ENCODE measurements at regions not wholly inside any gene's neighbourhood (a gene's known extent, or its start where the extent isn't known, plus 50 kb on each side); places are given as distances from the start of the nearest gene placed in this dataset.

- Histone ChIP-seq H3K36me3 (ENCODE audit: control insufficient read depth in 1 of 2, insufficient read depth in 2 of 2, low read length in 2 of 2) (no peaks in the 10 kb centered on the region), H3K79me1 (ENCODE audit: low read length) (no peaks in the 10 kb centered on the region), H3K18ac (ENCODE audit: low read length) (no peak overlapping the region), H4K8ac (ENCODE audit: low read depth, low read length) (no peak overlapping the region), H3K4ac (ENCODE audit: low read depth, low read length) (no peak overlapping the region), H3K23ac (ENCODE audit: low read length) (no peak overlapping the region), H3K9ac (ENCODE audit: low read length) (no peak overlapping the region), H3K4me2 (ENCODE audit: low read length) (no peak overlapping the region), H3K27ac (ENCODE audit: low read depth, low read length) (no peak overlapping the region), H4K91ac (ENCODE audit: low read depth, low read length) (no peak overlapping the region), H2AK5ac (ENCODE audit: low read length) (no peak overlapping the region), H2BK12ac (ENCODE audit: low read length) (no peak overlapping the region), H4K12ac (ENCODE audit: low read depth, low read length) (no peak overlapping the region), H3K14ac (ENCODE audit: low read length) (no peak overlapping the region), H3K27me3 (ENCODE audit: insufficient read depth, low read length) (no peaks in the 10 kb centered on the region), H3K4me1 (ENCODE audit: control insufficient read depth in 1 of 2, insufficient read depth in 2 of 2, low read length in 2 of 2) (no peaks in the 10 kb centered on the region), H3K9me3 (ENCODE audit: insufficient read depth, low read depth, low read length) (no peaks in the 10 kb centered on the region), H2BK5ac (ENCODE audit: low read depth, low read length, poor library complexity) (no peak overlapping the region), H3K79me2 (ENCODE audit: control insufficient read depth, insufficient read depth, low read length, poor library complexity) (no peaks in the 10 kb centered on the region), H2AFZ (ENCODE audit: insufficient read depth, low read length, poor library complexity) (no peak overlapping the region), H2BK120ac (ENCODE audit: insufficient read depth, low read length, poor library complexity) (no peak overlapping the region), H3K4me3 (ENCODE audit: low read depth, low read length) (no peak overlapping the region)
- WGBS (ENCODE audit: extremely low coverage, insufficient coverage, insufficient read length), result no CpG with 5 or more reads among the region's 3 CpGs
- DNase-seq, result no peak
Measured at GRCh38 chr3:190746531-190746930, 116.0 kb downstream of the GMNC start.

DNA sequence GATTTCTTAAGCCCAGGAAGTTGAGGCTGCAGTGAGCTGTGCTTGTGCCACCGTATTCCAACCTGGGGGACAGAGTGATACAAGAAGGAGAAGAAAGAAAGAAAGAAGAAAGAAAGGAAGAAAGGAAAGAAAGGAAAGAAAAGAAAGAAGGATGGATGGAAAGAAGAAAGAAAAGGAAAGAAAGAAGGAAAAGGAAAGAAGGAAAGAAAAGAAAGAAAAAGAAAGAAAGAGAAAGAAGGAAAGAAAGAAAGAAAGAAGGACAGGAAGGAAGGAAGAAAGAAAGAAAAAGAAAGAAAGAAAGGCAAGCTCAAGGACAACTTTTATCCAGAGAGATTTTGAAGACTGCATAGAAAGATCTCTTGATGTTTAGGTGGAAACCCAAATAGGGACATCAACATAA, 120.7 kb downstream of the GMNC start:
- Histone ChIP-seq H2BK5ac (ENCODE audit: low read depth, low read length, poor library complexity) (no peak overlapping the region), H3K79me2 (ENCODE audit: control insufficient read depth, insufficient read depth, low read length, poor library complexity) (no peaks in the 10 kb centered on the region), H2BK120ac (ENCODE audit: insufficient read depth, low read length, poor library complexity) (no peak overlapping the region)

DNA sequence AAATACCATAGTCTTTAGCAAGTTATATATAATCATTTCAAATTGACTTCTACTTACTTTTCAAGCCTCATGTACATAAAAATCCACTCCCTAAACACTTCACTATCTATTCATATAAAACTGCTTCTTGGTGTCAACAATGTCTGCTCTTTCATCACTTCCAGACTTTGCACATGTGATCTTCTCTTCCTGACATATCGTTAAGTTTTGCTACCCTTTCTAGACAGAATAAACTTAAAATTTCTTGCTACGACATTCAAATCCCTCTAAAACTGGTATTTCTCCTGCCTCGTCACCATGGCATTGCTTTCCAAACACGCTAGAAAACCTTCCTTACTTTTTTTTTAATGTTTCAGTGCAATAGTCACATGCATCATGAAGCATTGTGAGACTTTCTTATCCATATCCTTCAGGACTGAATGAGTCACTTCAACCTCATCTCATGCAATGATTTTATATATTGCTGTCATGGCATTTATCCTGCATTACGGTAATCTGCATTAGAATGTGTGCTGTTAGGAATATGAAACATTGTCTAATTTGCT, 122.8 kb downstream of the GMNC start:
- no peak overlapping the region for H3K14ac ChIP-seq (ENCODE audit: low read length)
- no peak for DNase-seq
- H3K9me3 ChIP-seq (ENCODE audit: insufficient read depth, low read depth, low read length), result no peaks in the 10 kb centered on the region
- no peaks in the 10 kb centered on the region for H3K27me3 ChIP-seq (ENCODE audit: insufficient read depth, low read length)
- H2AK5ac ChIP-seq (ENCODE audit: low read length), result no peak overlapping the region
- H2BK12ac ChIP-seq (ENCODE audit: low read length), result no peak overlapping the region
- H3K79me2 ChIP-seq (ENCODE audit: control insufficient read depth, insufficient read depth, low read length, poor library complexity), result no peaks in the 10 kb centered on the region
- no CpG with 5 or more reads among the region's 5 CpGs for WGBS (ENCODE audit: extremely low coverage, insufficient coverage, insufficient read length)
- no peak overlapping the region for H3K4ac ChIP-seq (ENCODE audit: low read depth, low read length)
- no peaks in the 10 kb centered on the region for H3K79me1 ChIP-seq (ENCODE audit: low read length)
- H4K8ac ChIP-seq (ENCODE audit: low read depth, low read length), result no peak overlapping the region
- H3K4me3 ChIP-seq (ENCODE audit: low read depth, low read length), result no peak overlapping the region
- no peak overlapping the region for H2BK5ac ChIP-seq (ENCODE audit: low read depth, low read length, poor library complexity)
- no peak overlapping the region for H3K18ac ChIP-seq (ENCODE audit: low read length)
- no peak overlapping the region for H4K91ac ChIP-seq (ENCODE audit: low read depth, low read length)
- H3K9ac ChIP-seq (ENCODE audit: low read length), result no peak overlapping the region
- no peak overlapping the region for H3K4me2 ChIP-seq (ENCODE audit: low read length)
- no peaks in the 10 kb centered on the region for H3K36me3 ChIP-seq (ENCODE audit: control insufficient read depth in 1 of 2, insufficient read depth in 2 of 2, low read length in 2 of 2)
- no peak overlapping the region for H2BK120ac ChIP-seq (ENCODE audit: insufficient read depth, low read length, poor library complexity)
- H3K27ac ChIP-seq (ENCODE audit: low read depth, low read length), result no peak overlapping the region
- H4K12ac ChIP-seq (ENCODE audit: low read depth, low read length), result no peak overlapping the region
- H3K23ac ChIP-seq (ENCODE audit: low read length), result no peak overlapping the region
- no peaks in the 10 kb centered on the region for H3K4me1 ChIP-seq (ENCODE audit: control insufficient read depth in 1 of 2, insufficient read depth in 2 of 2, low read length in 2 of 2)
- H2AFZ ChIP-seq (ENCODE audit: insufficient read depth, low read length, poor library complexity), result no peak overlapping the region

More for the DNA sequence above, 120.7 kb downstream of the GMNC start:
- no peak overlapping the region for H3K14ac ChIP-seq (ENCODE audit: low read length)
- no peaks in the 10 kb centered on the region for H3K79me1 ChIP-seq (ENCODE audit: low read length)
- no peak overlapping the region for H2BK12ac ChIP-seq (ENCODE audit: low read length)
- no peak overlapping the region for H3K9ac ChIP-seq (ENCODE audit: low read length)
- no peak overlapping the region for H3K27ac ChIP-seq (ENCODE audit: low read depth, low read length)
- H2AFZ ChIP-seq (ENCODE audit: insufficient read depth, low read length, poor library complexity), result no peak overlapping the region
- H3K36me3 ChIP-seq (ENCODE audit: control insufficient read depth in 1 of 2, insufficient read depth in 2 of 2, low read length in 2 of 2), result no peaks in the 10 kb centered on the region
- DNase-seq, result no peak
- H3K4me3 ChIP-seq (ENCODE audit: low read depth, low read length), result no peak overlapping the region
- no peaks in the 10 kb centered on the region for H3K9me3 ChIP-seq (ENCODE audit: insufficient read depth, low read depth, low read length)
- no peak overlapping the region for H3K23ac ChIP-seq (ENCODE audit: low read length)
- no peak overlapping the region for H3K4ac ChIP-seq (ENCODE audit: low read depth, low read length)
- H3K4me2 ChIP-seq (ENCODE audit: low read length), result no peak overlapping the region
- H3K27me3 ChIP-seq (ENCODE audit: insufficient read depth, low read length), result no peaks in the 10 kb centered on the region
- H2AK5ac ChIP-seq (ENCODE audit: low read length), result no peak overlapping the region
- no CpG with 5 or more reads among the region's 1 CpG for WGBS (ENCODE audit: extremely low coverage, insufficient coverage, insufficient read length)
- H3K4me1 ChIP-seq (ENCODE audit: control insufficient read depth in 1 of 2, insufficient read depth in 2 of 2, low read length in 2 of 2), result no peaks in the 10 kb centered on the region
- H3K18ac ChIP-seq (ENCODE audit: low read length), result no peak overlapping the region
- H4K12ac ChIP-seq (ENCODE audit: low read depth, low read length), result no peak overlapping the region
- H4K8ac ChIP-seq (ENCODE audit: low read depth, low read length), result no peak overlapping the region
- H4K91ac ChIP-seq (ENCODE audit: low read depth, low read length), result no peak overlapping the region

GRCh38 chr3:190738636-190739155, 123.8 kb downstream of the GMNC start:
- H4K12ac ChIP-seq (ENCODE audit: low read depth, low read length), result no peak overlapping the region
- no peak overlapping the region for H4K8ac ChIP-seq (ENCODE audit: low read depth, low read length)
- H2BK120ac ChIP-seq (ENCODE audit: insufficient read depth, low read length, poor library complexity), result no peak overlapping the region
- no peak overlapping the region for H3K4ac ChIP-seq (ENCODE audit: low read depth, low read length)
- no peak for DNase-seq
- no peak overlapping the region for H3K4me2 ChIP-seq (ENCODE audit: low read length)
- no peak overlapping the region for H3K27ac ChIP-seq (ENCODE audit: low read depth, low read length)
- H3K36me3 ChIP-seq (ENCODE audit: control insufficient read depth in 1 of 2, insufficient read depth in 2 of 2, low read length in 2 of 2), result no peaks in the 10 kb centered on the region
- no peak overlapping the region for H2AK5ac ChIP-seq (ENCODE audit: low read length)
- H3K4me1 ChIP-seq (ENCODE audit: control insufficient read depth in 1 of 2, insufficient read depth in 2 of 2, low read length in 2 of 2), result no peaks in the 10 kb centered on the region
- H2BK5ac ChIP-seq (ENCODE audit: low read depth, low read length, poor library complexity), result no peak overlapping the region
- H3K27me3 ChIP-seq (ENCODE audit: insufficient read depth, low read length), result no peaks in the 10 kb centered on the region
- no peak overlapping the region for H3K9ac ChIP-seq (ENCODE audit: low read length)
- no peak overlapping the region for H2BK12ac ChIP-seq (ENCODE audit: low read length)
- no peaks in the 10 kb centered on the region for H3K79me1 ChIP-seq (ENCODE audit: low read length)
- H3K18ac ChIP-seq (ENCODE audit: low read length), result no peak overlapping the region
- H3K79me2 ChIP-seq (ENCODE audit: control insufficient read depth, insufficient read depth, low read length, poor library complexity), result no peaks in the 10 kb centered on the region
- no peak overlapping the region for H4K91ac ChIP-seq (ENCODE audit: low read depth, low read length)
- no peak overlapping the region for H2AFZ ChIP-seq (ENCODE audit: insufficient read depth, low read length, poor library complexity)
- WGBS (ENCODE audit: extremely low coverage, insufficient coverage, insufficient read length), result no CpG with 5 or more reads among the region's 2 CpGs
- H3K14ac ChIP-seq (ENCODE audit: low read length), result no peak overlapping the region
- no peak overlapping the region for H3K4me3 ChIP-seq (ENCODE audit: low read depth, low read length)
- no peaks in the 10 kb centered on the region for H3K9me3 ChIP-seq (ENCODE audit: insufficient read depth, low read depth, low read length)
- H3K23ac ChIP-seq (ENCODE audit: low read length), result no peak overlapping the region

Data from trophoblast cell (in vitro differentiated cells and primary cell).